Endometrium (tissue), 2 donors: ENCODE measurements at regions not wholly inside any gene's neighbourhood (a gene's known extent, or its start where the extent isn't known, plus 50 kb on each side); places are given as distances from the start of the nearest gene placed in this dataset.

Experiments used
- FAIRE-seq: peaks from 2 replicates; lab custom pipeline; 2012; peaks lifted over from hg19 to GRCh38; lab: Jason Lieb, UNC
- donor health status: control.
- donor health status: control.

- FAIRE-seq, result no peak
These were observed 81.0 kb upstream of the BNC2 start for GRCh38 chr9:16951502-16951901.

GRCh38 chr9:16950051-16950450, 79.6 kb upstream of the BNC2 start:
- no peak for FAIRE-seq

GRCh38 chr9:16930578-16930977, 60.1 kb upstream of the BNC2 start:
- FAIRE-seq, result no peak

GRCh38 chr9:16928179-16928945, 57.9 kb upstream of the BNC2 start:
- FAIRE-seq, result no peak

GRCh38 chr9:16925426-16925825, 55.0 kb upstream of the BNC2 start:
- FAIRE-seq, result peak; percentile 4

GRCh38 chr9:16924311-16924915, 53.9 kb upstream of the BNC2 start:
- no peak for FAIRE-seq

GRCh38 chr9:16921855-16922254, 51.4 kb upstream of the BNC2 start:
- no peak for FAIRE-seq
